ENCODE measurements at regions not wholly inside any gene's neighbourhood (a gene's known extent, or its start where the extent isn't known, plus 50 kb on each side); places are given as distances from the start of the nearest gene placed in this dataset.

DNA sequence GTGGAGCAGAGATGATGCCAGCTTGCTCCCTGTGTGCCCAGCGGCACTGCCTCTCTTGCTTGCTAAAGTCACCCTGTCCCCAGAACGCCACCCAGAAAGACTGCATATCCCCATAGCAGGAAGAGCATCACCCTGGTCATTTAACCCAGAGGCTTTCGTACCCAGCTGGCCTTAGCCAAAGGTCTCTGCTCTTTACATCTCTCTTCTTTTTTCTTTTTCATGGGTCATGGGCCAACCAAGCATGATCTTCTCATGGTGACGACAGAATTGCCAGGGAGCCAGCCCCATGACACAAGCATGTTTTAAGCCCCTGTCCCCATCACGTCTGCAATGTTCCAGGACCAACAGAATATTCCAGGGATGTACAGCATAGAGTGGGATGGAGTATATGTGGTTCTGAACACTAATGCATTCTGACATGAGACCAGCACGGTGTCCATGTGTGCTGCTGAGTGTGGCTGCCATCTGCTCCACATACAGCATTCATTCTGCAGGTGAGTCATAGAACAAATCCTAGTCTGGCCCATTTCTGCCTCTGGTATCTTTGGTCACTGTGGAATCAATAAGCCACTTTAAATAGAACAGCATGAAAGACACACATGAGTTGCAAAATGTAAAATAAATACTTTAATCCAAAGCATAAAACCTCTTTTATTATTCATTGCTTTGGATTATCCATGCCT lies 203.0 kb downstream of the MED10 start (continued):
- TF ChIP-seq ZNF219 (CRISPR knock-in tag; IDR thresholded peaks at IDR 0.05; ENCODE audit: borderline replicate concordance) = no peak

DNA sequence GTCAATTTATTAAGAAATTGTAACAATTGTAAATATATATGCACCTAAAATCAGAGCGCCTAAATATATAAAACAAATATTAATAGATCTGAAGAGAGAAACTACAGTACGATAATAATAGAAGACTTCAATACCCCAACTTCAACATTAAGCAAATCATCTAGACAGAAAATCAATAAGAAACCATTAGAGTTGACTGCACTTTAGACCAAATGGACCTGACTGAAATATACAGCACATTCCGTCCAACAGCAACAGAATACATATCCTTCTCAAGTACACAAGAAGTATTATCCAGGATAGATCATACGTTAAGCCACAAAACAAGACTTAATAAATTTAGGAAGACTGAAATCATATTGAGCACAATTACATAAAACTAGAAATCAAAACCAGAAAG lies 208.7 kb downstream of the MED10 start:
- no peak overlapping the region for H3K4me3 Mint-ChIP-seq
- no peak for TF ChIP-seq TEAD1 (CRISPR knock-in tag; IDR thresholded peaks at IDR 0.05)
- TF ChIP-seq, protein P1, sequence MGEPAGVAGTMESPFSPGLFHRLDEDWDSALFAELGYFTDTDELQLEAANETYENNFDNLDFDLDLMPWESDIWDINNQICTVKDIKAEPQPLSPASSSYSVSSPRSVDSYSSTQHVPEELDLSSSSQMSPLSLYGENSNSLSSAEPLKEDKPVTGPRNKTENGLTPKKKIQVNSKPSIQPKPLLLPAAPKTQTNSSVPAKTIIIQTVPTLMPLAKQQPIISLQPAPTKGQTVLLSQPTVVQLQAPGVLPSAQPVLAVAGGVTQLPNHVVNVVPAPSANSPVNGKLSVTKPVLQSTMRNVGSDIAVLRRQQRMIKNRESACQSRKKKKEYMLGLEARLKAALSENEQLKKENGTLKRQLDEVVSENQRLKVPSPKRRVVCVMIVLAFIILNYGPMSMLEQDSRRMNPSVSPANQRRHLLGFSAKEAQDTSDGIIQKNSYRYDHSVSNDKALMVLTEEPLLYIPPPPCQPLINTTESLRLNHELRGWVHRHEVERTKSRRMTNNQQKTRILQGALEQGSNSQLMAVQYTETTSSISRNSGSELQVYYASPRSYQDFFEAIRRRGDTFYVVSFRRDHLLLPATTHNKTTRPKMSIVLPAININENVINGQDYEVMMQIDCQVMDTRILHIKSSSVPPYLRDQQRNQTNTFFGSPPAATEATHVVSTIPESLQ (CRISPR knock-in tag; IDR thresholded peaks at IDR 0.05) = no peak
- TF ChIP-seq, protein P2, sequence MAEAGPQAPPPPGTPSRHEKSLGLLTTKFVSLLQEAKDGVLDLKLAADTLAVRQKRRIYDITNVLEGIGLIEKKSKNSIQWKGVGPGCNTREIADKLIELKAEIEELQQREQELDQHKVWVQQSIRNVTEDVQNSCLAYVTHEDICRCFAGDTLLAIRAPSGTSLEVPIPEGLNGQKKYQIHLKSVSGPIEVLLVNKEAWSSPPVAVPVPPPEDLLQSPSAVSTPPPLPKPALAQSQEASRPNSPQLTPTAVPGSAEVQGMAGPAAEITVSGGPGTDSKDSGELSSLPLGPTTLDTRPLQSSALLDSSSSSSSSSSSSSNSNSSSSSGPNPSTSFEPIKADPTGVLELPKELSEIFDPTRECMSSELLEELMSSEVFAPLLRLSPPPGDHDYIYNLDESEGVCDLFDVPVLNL (CRISPR knock-in tag; IDR thresholded peaks at IDR 0.05; ENCODE audit: borderline replicate concordance, low read depth) = no peak
- TF ChIP-seq, protein P3, sequence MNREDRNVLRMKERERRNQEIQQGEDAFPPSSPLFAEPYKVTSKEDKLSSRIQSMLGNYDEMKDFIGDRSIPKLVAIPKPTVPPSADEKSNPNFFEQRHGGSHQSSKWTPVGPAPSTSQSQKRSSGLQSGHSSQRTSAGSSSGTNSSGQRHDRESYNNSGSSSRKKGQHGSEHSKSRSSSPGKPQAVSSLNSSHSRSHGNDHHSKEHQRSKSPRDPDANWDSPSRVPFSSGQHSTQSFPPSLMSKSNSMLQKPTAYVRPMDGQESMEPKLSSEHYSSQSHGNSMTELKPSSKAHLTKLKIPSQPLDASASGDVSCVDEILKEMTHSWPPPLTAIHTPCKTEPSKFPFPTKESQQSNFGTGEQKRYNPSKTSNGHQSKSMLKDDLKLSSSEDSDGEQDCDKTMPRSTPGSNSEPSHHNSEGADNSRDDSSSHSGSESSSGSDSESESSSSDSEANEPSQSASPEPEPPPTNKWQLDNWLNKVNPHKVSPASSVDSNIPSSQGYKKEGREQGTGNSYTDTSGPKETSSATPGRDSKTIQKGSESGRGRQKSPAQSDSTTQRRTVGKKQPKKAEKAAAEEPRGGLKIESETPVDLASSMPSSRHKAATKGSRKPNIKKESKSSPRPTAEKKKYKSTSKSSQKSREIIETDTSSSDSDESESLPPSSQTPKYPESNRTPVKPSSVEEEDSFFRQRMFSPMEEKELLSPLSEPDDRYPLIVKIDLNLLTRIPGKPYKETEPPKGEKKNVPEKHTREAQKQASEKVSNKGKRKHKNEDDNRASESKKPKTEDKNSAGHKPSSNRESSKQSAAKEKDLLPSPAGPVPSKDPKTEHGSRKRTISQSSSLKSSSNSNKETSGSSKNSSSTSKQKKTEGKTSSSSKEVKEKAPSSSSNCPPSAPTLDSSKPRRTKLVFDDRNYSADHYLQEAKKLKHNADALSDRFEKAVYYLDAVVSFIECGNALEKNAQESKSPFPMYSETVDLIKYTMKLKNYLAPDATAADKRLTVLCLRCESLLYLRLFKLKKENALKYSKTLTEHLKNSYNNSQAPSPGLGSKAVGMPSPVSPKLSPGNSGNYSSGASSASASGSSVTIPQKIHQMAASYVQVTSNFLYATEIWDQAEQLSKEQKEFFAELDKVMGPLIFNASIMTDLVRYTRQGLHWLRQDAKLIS (CRISPR knock-in tag; IDR thresholded peaks at IDR 0.05; ENCODE audit: borderline replicate concordance) = no peak
- TF ChIP-seq, protein P4, sequence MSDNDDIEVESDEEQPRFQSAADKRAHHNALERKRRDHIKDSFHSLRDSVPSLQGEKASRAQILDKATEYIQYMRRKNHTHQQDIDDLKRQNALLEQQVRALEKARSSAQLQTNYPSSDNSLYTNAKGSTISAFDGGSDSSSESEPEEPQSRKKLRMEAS (CRISPR knock-in tag; IDR thresholded peaks at IDR 0.05) = no peak
- TF ChIP-seq OVOL2 (CRISPR knock-in tag; IDR thresholded peaks at IDR 0.05; ENCODE audit: borderline replicate concordance) = no peak
- no peak for TF ChIP-seq ZNF219 (CRISPR knock-in tag; IDR thresholded peaks at IDR 0.05; ENCODE audit: borderline replicate concordance)
- no peak for TF ChIP-seq ETV6 (CRISPR knock-in tag; IDR thresholded peaks at IDR 0.05)
- TF ChIP-seq TP53 (CRISPR knock-in tag; IDR thresholded peaks at IDR 0.05) = no peak
- no peak for TF ChIP-seq ESRRA (CRISPR knock-in tag; IDR thresholded peaks at IDR 0.05; ENCODE audit: borderline replicate concordance)
- TF ChIP-seq, protein P5, sequence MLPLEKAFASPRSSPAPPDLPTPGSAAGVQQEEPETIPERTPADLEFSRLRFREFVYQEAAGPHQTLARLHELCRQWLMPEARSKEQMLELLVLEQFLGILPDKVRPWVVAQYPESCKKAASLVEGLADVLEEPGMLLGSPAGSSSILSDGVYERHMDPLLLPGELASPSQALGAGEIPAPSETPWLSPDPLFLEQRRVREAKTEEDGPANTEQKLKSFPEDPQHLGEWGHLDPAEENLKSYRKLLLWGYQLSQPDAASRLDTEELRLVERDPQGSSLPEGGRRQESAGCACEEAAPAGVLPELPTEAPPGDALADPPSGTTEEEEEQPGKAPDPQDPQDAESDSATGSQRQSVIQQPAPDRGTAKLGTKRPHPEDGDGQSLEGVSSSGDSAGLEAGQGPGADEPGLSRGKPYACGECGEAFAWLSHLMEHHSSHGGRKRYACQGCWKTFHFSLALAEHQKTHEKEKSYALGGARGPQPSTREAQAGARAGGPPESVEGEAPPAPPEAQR (CRISPR knock-in tag; IDR thresholded peaks at IDR 0.05) = no peak
- no peak for DNase-seq (ENCODE audit: low spot score)
- H3K4me1 Mint-ChIP-seq = 0 out of 2 replicates have a peak, but pooled peaks cover 6% of the 10 kb centered on the region
- no peaks in the 10 kb centered on the region for H3K27me3 Mint-ChIP-seq (ENCODE audit: low read depth)
- POLR2A ChIA-PET = no interaction called here
- CTCF ChIA-PET = no interaction called here
- ATAC-seq = no peak
- no peaks in the 10 kb centered on the region for H3K36me3 Mint-ChIP-seq
- H3K9me3 Mint-ChIP-seq = no peaks in the 10 kb centered on the region
- H3K27ac Mint-ChIP-seq = no peak overlapping the region

DNA sequence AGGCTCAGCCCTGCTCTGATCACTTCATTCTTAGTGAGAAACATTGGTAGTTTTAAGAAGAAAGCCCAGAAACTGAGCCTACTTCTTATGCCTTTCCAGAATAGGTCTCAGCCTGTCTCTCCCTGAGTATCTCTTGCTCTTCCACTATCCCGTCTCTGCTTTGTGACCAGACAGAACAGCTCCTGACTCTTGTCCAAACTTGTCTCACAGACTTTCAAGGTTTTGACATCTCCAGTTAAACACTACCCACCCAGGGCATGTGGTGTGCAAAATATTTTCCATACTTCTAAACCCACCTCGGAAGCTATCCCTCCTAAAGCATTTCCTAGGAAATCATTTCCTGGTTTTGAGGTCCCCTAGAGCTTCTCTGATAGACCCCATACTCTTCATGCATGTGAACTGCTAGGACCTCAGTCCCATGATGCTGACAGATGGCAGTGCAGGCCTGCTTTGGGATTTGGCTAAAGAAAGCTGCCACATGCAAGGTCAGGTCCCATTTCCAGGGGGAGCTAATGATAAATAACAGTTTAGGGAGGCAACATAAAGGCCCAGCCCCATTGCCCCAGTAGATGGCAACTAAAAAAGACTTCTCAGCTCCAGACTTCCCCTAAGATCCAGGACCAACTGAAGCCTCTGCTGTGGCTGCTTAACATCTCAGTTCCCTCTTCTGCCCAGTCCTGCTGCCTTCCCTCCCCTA lies 211.5 kb downstream of the MED10 start:
- no peak for DNase-seq (ENCODE audit: low spot score)
- TF ChIP-seq GABPB1 (CRISPR knock-in tag; IDR thresholded peaks at IDR 0.05) (no peak), CREB1 (CRISPR knock-in tag; IDR thresholded peaks at IDR 0.05) (no peak)
- TF ChIP-seq, protein P6, sequence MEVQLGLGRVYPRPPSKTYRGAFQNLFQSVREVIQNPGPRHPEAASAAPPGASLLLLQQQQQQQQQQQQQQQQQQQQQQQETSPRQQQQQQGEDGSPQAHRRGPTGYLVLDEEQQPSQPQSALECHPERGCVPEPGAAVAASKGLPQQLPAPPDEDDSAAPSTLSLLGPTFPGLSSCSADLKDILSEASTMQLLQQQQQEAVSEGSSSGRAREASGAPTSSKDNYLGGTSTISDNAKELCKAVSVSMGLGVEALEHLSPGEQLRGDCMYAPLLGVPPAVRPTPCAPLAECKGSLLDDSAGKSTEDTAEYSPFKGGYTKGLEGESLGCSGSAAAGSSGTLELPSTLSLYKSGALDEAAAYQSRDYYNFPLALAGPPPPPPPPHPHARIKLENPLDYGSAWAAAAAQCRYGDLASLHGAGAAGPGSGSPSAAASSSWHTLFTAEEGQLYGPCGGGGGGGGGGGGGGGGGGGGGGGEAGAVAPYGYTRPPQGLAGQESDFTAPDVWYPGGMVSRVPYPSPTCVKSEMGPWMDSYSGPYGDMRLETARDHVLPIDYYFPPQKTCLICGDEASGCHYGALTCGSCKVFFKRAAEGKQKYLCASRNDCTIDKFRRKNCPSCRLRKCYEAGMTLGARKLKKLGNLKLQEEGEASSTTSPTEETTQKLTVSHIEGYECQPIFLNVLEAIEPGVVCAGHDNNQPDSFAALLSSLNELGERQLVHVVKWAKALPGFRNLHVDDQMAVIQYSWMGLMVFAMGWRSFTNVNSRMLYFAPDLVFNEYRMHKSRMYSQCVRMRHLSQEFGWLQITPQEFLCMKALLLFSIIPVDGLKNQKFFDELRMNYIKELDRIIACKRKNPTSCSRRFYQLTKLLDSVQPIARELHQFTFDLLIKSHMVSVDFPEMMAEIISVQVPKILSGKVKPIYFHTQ (CRISPR knock-in tag; IDR thresholded peaks at IDR 0.05) = no peak
- TF ChIP-seq, protein P7, sequence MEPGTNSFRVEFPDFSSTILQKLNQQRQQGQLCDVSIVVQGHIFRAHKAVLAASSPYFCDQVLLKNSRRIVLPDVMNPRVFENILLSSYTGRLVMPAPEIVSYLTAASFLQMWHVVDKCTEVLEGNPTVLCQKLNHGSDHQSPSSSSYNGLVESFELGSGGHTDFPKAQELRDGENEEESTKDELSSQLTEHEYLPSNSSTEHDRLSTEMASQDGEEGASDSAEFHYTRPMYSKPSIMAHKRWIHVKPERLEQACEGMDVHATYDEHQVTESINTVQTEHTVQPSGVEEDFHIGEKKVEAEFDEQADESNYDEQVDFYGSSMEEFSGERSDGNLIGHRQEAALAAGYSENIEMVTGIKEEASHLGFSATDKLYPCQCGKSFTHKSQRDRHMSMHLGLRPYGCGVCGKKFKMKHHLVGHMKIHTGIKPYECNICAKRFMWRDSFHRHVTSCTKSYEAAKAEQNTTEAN (CRISPR knock-in tag; IDR thresholded peaks at IDR 0.05) = no peak
- H3K36me3 Mint-ChIP-seq = no peaks in the 10 kb centered on the region
- H3K27me3 Mint-ChIP-seq (ENCODE audit: low read depth) = no peaks in the 10 kb centered on the region; the same call in 1 of the 2 replicates
- H3K4me3 Mint-ChIP-seq = no peak overlapping the region
- H3K9me3 Mint-ChIP-seq = no peaks in the 10 kb centered on the region
- peaks cover 14% of the 10 kb centered on the region for H3K4me1 Mint-ChIP-seq
- ATAC-seq = peak; percentile 30; the same call in 1 of the 2 replicates
- ChIA-PET POLR2A (no interaction called here), CTCF (interaction anchor here (1.6 to 1.7 kb wide), 2 partner anchors 268 to 280 kb away, joined by 3 to 7 read pairs; no protein-coding TSS in a partner anchor)
- H3K27ac Mint-ChIP-seq = no peak overlapping the region
